ENCODE measurements at regions not wholly inside any gene's neighbourhood (a gene's known extent, or its start where the extent isn't known, plus 50 kb on each side); places are given as distances from the start of the nearest gene placed in this dataset.
"Not testable (repeated sequence)": the region's sequence is repeated elsewhere in the genome, so short reads cannot be mapped to it uniquely, and the experiment has no call there.

DNA sequence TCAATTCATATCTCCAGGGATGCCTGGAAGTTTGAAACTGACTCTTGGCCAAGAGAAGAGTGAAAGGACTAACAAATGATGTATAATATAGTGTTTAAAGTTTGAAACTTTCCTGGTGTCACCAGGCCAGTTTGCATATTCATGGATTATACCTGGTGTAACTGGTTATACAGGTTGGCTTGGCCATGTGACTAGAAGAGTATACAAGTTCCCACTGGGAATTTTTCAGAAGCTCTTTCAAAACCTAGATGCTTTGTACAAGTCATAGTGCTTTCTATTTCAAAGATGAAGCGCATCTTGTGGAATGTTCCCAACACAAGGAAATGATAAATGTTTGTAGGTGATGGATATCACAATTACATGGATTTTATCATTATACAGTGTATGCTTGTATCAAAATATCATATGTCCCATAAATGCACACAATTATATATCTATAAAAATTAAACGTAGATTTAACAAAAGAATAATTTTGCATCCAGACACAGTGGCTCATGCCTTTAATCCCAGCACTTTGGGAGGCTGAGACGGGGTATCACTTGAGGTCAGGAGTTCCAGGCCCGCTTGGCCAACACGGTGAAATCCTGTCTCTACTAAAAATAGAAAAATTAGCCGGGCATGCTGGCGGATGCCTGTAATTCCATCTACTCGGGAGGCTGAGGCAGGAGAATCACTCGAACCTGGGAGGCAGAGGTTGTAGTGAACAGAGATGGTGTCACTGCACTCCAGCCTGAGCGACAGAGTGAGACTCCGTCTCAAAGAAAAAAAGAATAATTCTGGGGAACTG, 1420.2 kb downstream of the GRIK2 start:
- CTCF ChIA-PET: no interaction called here
- no peaks in the 10 kb centered on the region for H4K20me1 ChIP-seq (ENCODE audit: low read length)
- ATAC-seq: no peak
- no peak overlapping the region for H3K4me3 ChIP-seq (ENCODE audit: low read length)
- H3K27me3 ChIP-seq (ENCODE audit: low read length): no peaks in the 10 kb centered on the region
- H3K9me2 ChIP-seq (replicated peaks; ENCODE audit: low read length): no peaks in the 10 kb centered on the region
- TF ChIP-seq EZH2phosphoT487 (IDR thresholded peaks at IDR 0.05; ENCODE audit: borderline replicate concordance, low read length): no peak
- no peak for TF ChIP-seq EZH2 (IDR thresholded peaks at IDR 0.05; ENCODE audit: low read length, unreplicated experiment)
- TF ChIP-seq, protein P1, sequence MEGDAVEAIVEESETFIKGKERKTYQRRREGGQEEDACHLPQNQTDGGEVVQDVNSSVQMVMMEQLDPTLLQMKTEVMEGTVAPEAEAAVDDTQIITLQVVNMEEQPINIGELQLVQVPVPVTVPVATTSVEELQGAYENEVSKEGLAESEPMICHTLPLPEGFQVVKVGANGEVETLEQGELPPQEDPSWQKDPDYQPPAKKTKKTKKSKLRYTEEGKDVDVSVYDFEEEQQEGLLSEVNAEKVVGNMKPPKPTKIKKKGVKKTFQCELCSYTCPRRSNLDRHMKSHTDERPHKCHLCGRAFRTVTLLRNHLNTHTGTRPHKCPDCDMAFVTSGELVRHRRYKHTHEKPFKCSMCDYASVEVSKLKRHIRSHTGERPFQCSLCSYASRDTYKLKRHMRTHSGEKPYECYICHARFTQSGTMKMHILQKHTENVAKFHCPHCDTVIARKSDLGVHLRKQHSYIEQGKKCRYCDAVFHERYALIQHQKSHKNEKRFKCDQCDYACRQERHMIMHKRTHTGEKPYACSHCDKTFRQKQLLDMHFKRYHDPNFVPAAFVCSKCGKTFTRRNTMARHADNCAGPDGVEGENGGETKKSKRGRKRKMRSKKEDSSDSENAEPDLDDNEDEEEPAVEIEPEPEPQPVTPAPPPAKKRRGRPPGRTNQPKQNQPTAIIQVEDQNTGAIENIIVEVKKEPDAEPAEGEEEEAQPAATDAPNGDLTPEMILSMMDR (conservative IDR thresholded peaks at IDR 0.05; ENCODE audit: low read depth, low read length): no peak
- BruUV-seq (replicated peaks): no TSS peak
- POLR2A ChIA-PET (ENCODE audit: unreplicated experiment): no interaction called here
- no peaks in the 10 kb centered on the region for H3K36me3 ChIP-seq (ENCODE audit: low read depth, low read length)
- intact Hi-C loops (cut with micrococcal nuclease): no loop called here
- DNase-seq: peak; percentile 71
- no peak overlapping the region for H3K9ac ChIP-seq (ENCODE audit: low read length)
- no peaks in the 10 kb centered on the region for H3K79me2 ChIP-seq (ENCODE audit: low read length)
- H3K4me2 ChIP-seq (ENCODE audit: low read length): peak overlapping the region; percentile 58
- no peaks in the 10 kb centered on the region for H3K9me3 ChIP-seq (ENCODE audit: low read length)
- no peak overlapping the region for H2AFZ ChIP-seq (ENCODE audit: low read length)
- no peaks in the 10 kb centered on the region for H3F3A ChIP-seq (ENCODE audit: low read length, unreplicated experiment)
- no peak overlapping the region for H3K27ac ChIP-seq (ENCODE audit: low read length)
- peaks cover 22% of the 10 kb centered on the region for H3K4me1 ChIP-seq (ENCODE audit: insufficient read depth, low read length)

DNA sequence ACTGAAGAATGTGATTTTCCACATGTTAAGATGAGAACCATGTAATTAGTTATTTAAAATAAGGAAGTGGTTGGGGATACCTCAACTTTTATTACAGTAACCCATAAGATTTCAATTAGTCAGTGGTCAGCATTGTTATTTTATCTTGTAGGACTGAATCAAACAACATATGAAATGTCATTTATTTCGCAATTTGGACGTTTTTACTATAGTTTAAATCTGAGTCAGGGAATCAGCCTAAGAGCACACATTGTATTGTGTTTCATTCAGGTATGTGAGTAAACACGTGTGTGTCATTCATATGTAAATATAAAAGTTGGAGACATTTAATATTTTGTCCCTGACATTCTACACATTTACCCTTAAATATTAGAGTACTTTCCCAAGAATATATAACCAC, 1418.7 kb downstream of the GRIK2 start:
- peak overlapping the region; percentile 38 for H3K4me2 ChIP-seq (ENCODE audit: low read length)
- H3K79me2 ChIP-seq (ENCODE audit: low read length): no peaks in the 10 kb centered on the region
- peak; percentile 60 for ATAC-seq
- peaks cover 22% of the 10 kb centered on the region for H3K4me1 ChIP-seq (ENCODE audit: insufficient read depth, low read length)
- H3F3A ChIP-seq (ENCODE audit: low read length, unreplicated experiment): no peaks in the 10 kb centered on the region
- peak; percentile 87 for DNase-seq
- H3K9me3 ChIP-seq (ENCODE audit: low read length): no peaks in the 10 kb centered on the region
- H3K27ac ChIP-seq (ENCODE audit: low read length): peak overlapping the region; percentile 30; the same call in 1 of the 2 replicates
- no peaks in the 10 kb centered on the region for H4K20me1 ChIP-seq (ENCODE audit: low read length)
- no peak overlapping the region for H3K4me3 ChIP-seq (ENCODE audit: low read length)
- H3K36me3 ChIP-seq (ENCODE audit: low read depth, low read length): no peaks in the 10 kb centered on the region
- intact Hi-C loops (cut with micrococcal nuclease): no loop called here
- H3K27me3 ChIP-seq (ENCODE audit: low read length): no peaks in the 10 kb centered on the region
- H3K9ac ChIP-seq (ENCODE audit: low read length): no peak overlapping the region
- TF ChIP-seq EZH2phosphoT487 (IDR thresholded peaks at IDR 0.05; ENCODE audit: borderline replicate concordance, low read length) (no peak), EZH2 (IDR thresholded peaks at IDR 0.05; ENCODE audit: low read length, unreplicated experiment) (no peak)
- TF ChIP-seq, protein P1 (conservative IDR thresholded peaks at IDR 0.05; ENCODE audit: low read depth, low read length): no peak
- no TSS peak for BruUV-seq (replicated peaks)
- CTCF ChIA-PET: no interaction called here
- POLR2A ChIA-PET (ENCODE audit: unreplicated experiment): no interaction called here
- H3K9me2 ChIP-seq (replicated peaks; ENCODE audit: low read length): no peaks in the 10 kb centered on the region
- no peak overlapping the region for H2AFZ ChIP-seq (ENCODE audit: low read length)

DNA sequence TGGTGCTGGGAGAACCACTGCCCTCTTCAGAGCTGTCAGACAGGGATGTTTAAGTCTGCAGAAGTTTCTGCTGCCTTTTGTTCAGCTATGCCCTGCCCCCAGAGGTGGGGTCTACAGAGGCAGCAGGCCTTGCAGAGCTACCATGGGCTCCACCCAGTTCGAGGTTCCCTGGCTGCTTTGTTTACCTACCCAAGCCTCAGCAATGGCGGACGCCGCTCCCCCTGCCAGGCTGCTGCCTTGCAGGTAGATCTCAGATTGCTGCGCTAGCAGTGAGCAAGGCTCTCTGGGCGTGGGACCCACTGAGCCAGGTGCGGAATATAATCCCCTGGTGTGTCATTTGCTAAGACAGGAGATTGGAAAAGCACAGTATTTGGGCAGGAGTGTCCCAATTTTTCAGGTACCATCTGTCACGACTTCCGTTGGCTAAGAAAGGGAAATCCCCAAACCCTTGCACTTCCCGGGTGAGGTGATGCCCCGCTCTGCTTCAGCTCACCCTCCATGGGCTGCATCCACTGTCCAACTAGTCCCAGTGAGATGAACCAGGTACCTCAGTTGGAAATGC, 1415.5 kb downstream of the GRIK2 start:
- POLR2A ChIA-PET (ENCODE audit: unreplicated experiment); H3K9ac ChIP-seq (ENCODE audit: low read length); H3K4me3 ChIP-seq (ENCODE audit: low read length); ATAC-seq; H3K27me3 ChIP-seq (ENCODE audit: low read length); H3K27ac ChIP-seq (ENCODE audit: low read length); H3F3A ChIP-seq (ENCODE audit: low read length, unreplicated experiment); H2AFZ ChIP-seq (ENCODE audit: low read length); DNase-seq; intact Hi-C loops (cut with micrococcal nuclease); H3K9me2 ChIP-seq (replicated peaks; ENCODE audit: low read length); H3K36me3 ChIP-seq (ENCODE audit: low read depth, low read length); H4K20me1 ChIP-seq (ENCODE audit: low read length); BruUV-seq (replicated peaks); H3K9me3 ChIP-seq (ENCODE audit: low read length); H3K4me2 ChIP-seq (ENCODE audit: low read length); CTCF ChIA-PET; H3K79me2 ChIP-seq (ENCODE audit: low read length): not testable (repeated sequence)
- H3K4me1 ChIP-seq (ENCODE audit: insufficient read depth, low read length): peaks cover 22% of the 10 kb centered on the region

Measured in PC-3 (cell line).